HL-60 (cell line): ENCODE measurements at regions not wholly inside any gene's neighbourhood (a gene's known extent, or its start where the extent isn't known, plus 50 kb on each side); places are given as distances from the start of the nearest gene placed in this dataset.

Experiments used
- CTCF ChIP-seq: IDR thresholded peaks from one replicate; pipeline ENCODE4 v1.5.1; 2011; ENCODE audit warnings: low read length, control low read depth, inconsistent platforms; ENCODE audit not compliant: insufficient read depth
- POLR2AphosphoS5 ChIP-seq: IDR thresholded peaks from 2 replicates; pipeline ENCODE4 v1.6.1; 2012; ENCODE audit warnings: low read depth

- TF ChIP-seq CTCF, result no peak
- no peak for TF ChIP-seq POLR2AphosphoS5
Measured at GRCh38 chr2:10226038-10226724, 76.5 kb upstream of the HPCAL1 start.
